ENCODE measurements at regions not wholly inside any gene's neighbourhood (a gene's known extent, or its start where the extent isn't known, plus 50 kb on each side); places are given as distances from the start of the nearest gene placed in this dataset.

DNA sequence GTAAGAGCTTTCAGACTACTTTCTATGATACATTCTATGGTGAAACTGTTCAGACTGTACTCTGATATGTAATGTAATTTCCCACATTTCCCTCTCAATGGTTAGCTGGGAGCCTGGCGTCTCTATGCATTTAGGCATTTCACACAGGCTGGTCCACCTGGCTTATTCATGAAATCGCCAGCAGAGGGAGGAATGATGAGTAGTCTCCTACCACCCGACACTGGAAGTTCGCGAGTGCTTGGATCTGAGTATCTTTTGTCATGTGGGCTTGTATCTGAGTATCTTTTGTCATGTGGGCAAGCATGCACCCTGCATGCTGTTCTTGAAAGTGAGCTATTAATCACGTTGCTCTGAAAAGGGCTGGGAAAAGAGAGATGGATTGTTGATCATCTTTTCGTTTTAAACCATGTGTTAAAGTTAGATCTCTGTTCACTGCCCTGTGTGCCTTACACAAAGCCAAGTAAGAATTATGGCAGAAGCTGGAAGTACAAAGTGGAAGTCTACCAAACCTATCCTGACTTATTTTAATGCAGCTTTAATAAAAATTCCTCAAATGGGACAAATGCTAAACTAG is 235.0 kb downstream of the ATP23 start:
- DNase-seq (ENCODE audit: low read depth in 2 of 2) = peak; percentile 31 to 55

GRCh38 chr12:58177366-58177765 is 236.0 kb downstream of the ATP23 start:
- no peak overlapping the region for H3K4me3 ChIP-seq (replicated peaks in 1 of 2; ENCODE audit: low read depth in 2 of 2, low read length in 2 of 2)
- no peak for TF ChIP-seq CTCF (IDR thresholded peaks at IDR 0.05; ENCODE audit: low read depth, low read length)
- no peak for DNase-seq (ENCODE audit: low read depth in 2 of 2)

More for the DNA sequence above, 235.0 kb downstream of the ATP23 start:
- H3K4me3 ChIP-seq (replicated peaks in 1 of 2; ENCODE audit: low read depth in 2 of 2, low read length in 2 of 2) = no peak overlapping the region
- TF ChIP-seq CTCF (IDR thresholded peaks at IDR 0.05; ENCODE audit: low read depth, low read length) = peak; percentile 36

DNA sequence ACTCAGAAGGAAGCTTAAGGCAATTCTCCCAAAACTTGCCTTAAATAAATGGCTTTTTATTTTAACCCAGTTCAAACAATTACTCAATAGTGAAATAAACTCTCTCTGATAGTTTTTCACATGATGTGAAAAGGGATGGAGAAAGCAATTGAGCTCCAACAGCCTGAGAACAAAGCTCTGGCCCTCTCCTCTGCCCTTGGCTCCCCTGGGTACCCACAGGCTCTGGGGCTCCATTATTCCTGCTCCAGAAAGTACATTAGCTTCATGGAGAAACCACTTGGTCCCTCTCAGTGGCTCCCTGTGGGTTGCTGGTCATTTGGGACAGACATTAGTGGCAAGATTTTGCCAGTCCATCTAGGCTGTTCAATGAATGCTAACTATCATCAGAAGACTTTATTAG is 242.8 kb downstream of the ATP23 start:
- no peak for DNase-seq (ENCODE audit: low read depth in 2 of 2)
- no peak overlapping the region for H3K4me3 ChIP-seq (replicated peaks in 1 of 2; ENCODE audit: low read depth in 2 of 2, low read length in 2 of 2)
- no peak for TF ChIP-seq CTCF (IDR thresholded peaks at IDR 0.05; ENCODE audit: low read depth, low read length)

GRCh38 chr12:58186401-58186800 is 245.0 kb downstream of the ATP23 start:
- TF ChIP-seq CTCF (IDR thresholded peaks at IDR 0.05; ENCODE audit: low read depth, low read length) = no peak
- no peak overlapping the region for H3K4me3 ChIP-seq (replicated peaks in 1 of 2; ENCODE audit: low read depth in 2 of 2, low read length in 2 of 2)
- DNase-seq (ENCODE audit: low read depth in 2 of 2) = no peak

DNA sequence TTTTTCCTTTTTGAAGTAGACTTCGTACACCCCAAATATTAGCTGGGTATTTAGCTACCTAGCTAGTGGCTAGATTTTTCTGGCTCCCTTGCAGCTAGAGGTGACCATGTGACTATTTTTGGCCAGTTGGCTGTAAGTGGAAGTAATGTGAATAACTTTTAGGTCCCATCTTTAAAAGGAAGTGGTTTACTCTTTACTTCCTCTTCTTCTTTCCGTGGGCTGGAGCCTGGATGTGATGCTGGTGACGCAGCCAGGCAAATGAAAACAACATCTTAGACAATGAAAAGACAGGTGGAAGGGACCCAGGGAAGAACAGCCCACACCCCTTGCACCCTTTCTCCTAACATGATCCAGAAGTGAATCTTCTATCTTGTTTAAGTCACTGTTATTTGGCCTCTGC is 245.5 kb downstream of the ATP23 start:
- DNase-seq (ENCODE audit: low read depth in 2 of 2) = no peak
- no peak for TF ChIP-seq CTCF (IDR thresholded peaks at IDR 0.05; ENCODE audit: low read depth, low read length)
- H3K4me3 ChIP-seq (replicated peaks in 1 of 2; ENCODE audit: low read depth in 2 of 2, low read length in 2 of 2) = no peak overlapping the region

GRCh38 chr12:58189030-58189429 is 247.7 kb downstream of the ATP23 start:
- DNase-seq (ENCODE audit: low read depth in 2 of 2) = no peak
- no peak for TF ChIP-seq CTCF (IDR thresholded peaks at IDR 0.05; ENCODE audit: low read depth, low read length)
- no peak overlapping the region for H3K4me3 ChIP-seq (replicated peaks in 1 of 2; ENCODE audit: low read depth in 2 of 2, low read length in 2 of 2)

DNA sequence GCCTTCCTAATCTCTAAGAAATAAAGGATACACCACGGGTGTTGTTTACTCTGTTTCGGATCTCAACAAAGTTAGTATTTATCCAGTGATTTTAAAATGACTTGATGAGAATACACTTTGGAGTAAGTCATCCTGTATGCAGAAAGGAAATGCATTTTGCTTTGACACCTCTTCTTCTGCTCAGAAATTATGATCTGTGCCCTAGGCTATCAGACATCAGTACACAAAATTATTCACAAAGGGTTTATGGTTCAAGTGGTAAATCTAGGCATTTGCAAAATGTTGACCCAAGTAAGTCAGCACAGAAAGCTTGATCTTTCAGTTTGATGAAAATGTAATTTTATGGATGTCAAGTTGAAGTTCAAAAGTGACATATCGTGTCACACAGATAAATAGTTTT is 248.5 kb downstream of the ATP23 start:
- no peak for TF ChIP-seq CTCF (IDR thresholded peaks at IDR 0.05; ENCODE audit: low read depth, low read length)
- no peak for DNase-seq (ENCODE audit: low read depth in 2 of 2)
- no peak overlapping the region for H3K4me3 ChIP-seq (replicated peaks in 1 of 2; ENCODE audit: low read depth in 2 of 2, low read length in 2 of 2)

Data from cardiac fibroblast (primary cell).